HG03354 (cell line): ENCODE measurements at regions not wholly inside any gene's neighbourhood (a gene's known extent, or its start where the extent isn't known, plus 50 kb on each side); places are given as distances from the start of the nearest gene placed in this dataset.
"Not testable (repeated sequence)": the region's sequence is repeated elsewhere in the genome, so short reads cannot be mapped to it uniquely, and the experiment has no call there.

Experiments
- ATAC-seq: cut with Tn5 transposase; IDR thresholded peaks from one replicate; pipeline ENCODE4 v1.9.1; 2021; ENCODE audit warnings: mild to moderate bottlenecking; ENCODE audit not compliant: unreplicated experiment, poor library complexity, severe bottlenecking

- no peak for ATAC-seq
These were observed 347.9 kb upstream of the ATP10A start for GRCh38 chr15:26210980-26211379.

- no peak for ATAC-seq
These were observed 338.2 kb upstream of the ATP10A start for GRCh38 chr15:26201177-26201858.

- ATAC-seq: no peak
These were observed 337.3 kb upstream of the ATP10A start for GRCh38 chr15:26200427-26200826.

- ATAC-seq: no peak
These were observed 334.6 kb upstream of the ATP10A start for GRCh38 chr15:26197719-26198118.

GRCh38 chr15:26197060-26197459 is 333.9 kb upstream of the ATP10A start:
- no peak for ATAC-seq

- no peak for ATAC-seq
These were observed 328.1 kb upstream of the ATP10A start for GRCh38 chr15:26191193-26191592.

- ATAC-seq: not testable (repeated sequence)
These were observed 323.0 kb upstream of the ATP10A start for GRCh38 chr15:26186138-26186537.

GRCh38 chr15:26182441-26182840 is 319.3 kb upstream of the ATP10A start:
- ATAC-seq: no peak

GRCh38 chr15:26179906-26180305 is 316.8 kb upstream of the ATP10A start:
- no peak for ATAC-seq

GRCh38 chr15:26178640-26179220 is 315.6 kb upstream of the ATP10A start:
- ATAC-seq: no peak

GRCh38 chr15:26177816-26178215 is 314.7 kb upstream of the ATP10A start:
- ATAC-seq: no peak

- no peak for ATAC-seq
These were observed 313.7 kb upstream of the ATP10A start for GRCh38 chr15:26176831-26177230.

- ATAC-seq: no peak
These were observed 308.1 kb upstream of the ATP10A start for GRCh38 chr15:26171266-26171665.

- no peak for ATAC-seq
These were observed 303.3 kb upstream of the ATP10A start for GRCh38 chr15:26166429-26166828.

- ATAC-seq: no peak
These were observed 302.4 kb upstream of the ATP10A start for GRCh38 chr15:26165546-26165945.

GRCh38 chr15:26160343-26160742 is 297.2 kb upstream of the ATP10A start:
- ATAC-seq: no peak

GRCh38 chr15:26158176-26158575 is 295.0 kb upstream of the ATP10A start:
- ATAC-seq: no peak

- no peak for ATAC-seq
These were observed 294.0 kb upstream of the ATP10A start for GRCh38 chr15:26157081-26157480.

GRCh38 chr15:26156051-26156450 is 292.9 kb upstream of the ATP10A start:
- no peak for ATAC-seq

GRCh38 chr15:26148156-26148860 is 285.2 kb upstream of the ATP10A start:
- no peak for ATAC-seq

- no peak for ATAC-seq
These were observed 283.1 kb upstream of the ATP10A start for GRCh38 chr15:26146202-26146601.
